Panc1 (cell line): ENCODE measurements at regions not wholly inside any gene's neighbourhood (a gene's known extent, or its start where the extent isn't known, plus 50 kb on each side); places are given as distances from the start of the nearest gene placed in this dataset.

Experiments used
- ATAC-seq: fragments of 200-7000 bp; cut with Tn5 transposase; 2 replicates; pipeline ENCODE4 v1.9.1; 2020; ENCODE audit warnings: mild to moderate bottlenecking, moderate library complexity
- BruUV-seq: library from RNA; stranded (reverse); fragments of 400-500 nt; replicated peaks from 2 replicates; lab custom pipeline; 2021; lab: Mats Ljungman, UMichigan
- CTCF ChIA-PET: fragments of 300-600 bp; sonication (Branson Sonifier 250); formaldehyde crosslinking; loops from one replicate; lab custom pipeline; 2022; ENCODE audit warnings: antibody characterized with exemption; lab: Charles Lee
- POLR2A ChIA-PET: fragments of 300-600 bp; sonication (Branson Sonifier 250); formaldehyde crosslinking; loops from one replicate; lab custom pipeline; 2022; ENCODE audit warnings: antibody characterized with exemption; lab: Charles Lee
- DNase-seq: peaks from one replicate; pipeline ENCODE4 v3.0.0-alpha.2; 2010; ENCODE audit warnings: low read depth, low spot score
- H3K27ac ChIP-seq: 2 replicates; pipeline ENCODE4 v1.5.1; 2011; ENCODE audit warnings: mild to moderate bottlenecking, low read length, inconsistent platforms
- H3K27me3 ChIP-seq: fragments of 200-500 bp; sonication (Bioruptor generic); 2 replicates; pipeline ENCODE4 v1.6.0; 2014; ENCODE audit warnings: low read length, inconsistent platforms; ENCODE audit not compliant: control insufficient read depth, insufficient read depth
- H3K36me3 ChIP-seq: fragments of 200-500 bp; sonication (Bioruptor generic); 2 replicates; pipeline ENCODE4 v1.5.1; 2014; ENCODE audit warnings: inconsistent platforms, mild to moderate bottlenecking, low read length, moderate library complexity; ENCODE audit not compliant: control insufficient read depth, insufficient read depth
- H3K4me1 ChIP-seq: 2 replicates; pipeline ENCODE4 v1.5.1; 2011; ENCODE audit warnings: inconsistent platforms, mild to moderate bottlenecking, low read length, moderate library complexity; ENCODE audit not compliant: control insufficient read depth, insufficient read depth
- H3K4me3 ChIP-seq, 2 experiments: 2 replicates each; pipeline ENCODE4 v1.5.1; 2011 to 2012; ENCODE audit warnings: low read depth in 2 of 2, low read length in 2 of 2, mild to moderate bottlenecking in 2 of 2, inconsistent platforms in 1 of 2, moderate library complexity in 1 of 2
- H3K9me3 ChIP-seq: fragments of 200-500 bp; sonication (Bioruptor generic); 2 replicates; pipeline ENCODE4 v1.5.1; 2014; ENCODE audit warnings: low read depth, mild to moderate bottlenecking, inconsistent platforms, low read length, moderate library complexity; ENCODE audit not compliant: control insufficient read depth, insufficient read depth
- CTCF ChIP-seq: fragments of 450-650 bp; IDR thresholded peaks from 2 replicates; pipeline ENCODE4 v1.5.1; 2017; ENCODE audit warnings: mild to moderate bottlenecking
- POLR2AphosphoS5 ChIP-seq: IDR thresholded peaks from 2 replicates; pipeline ENCODE4 v1.6.1; 2012; ENCODE audit warnings: mild to moderate bottlenecking, low read depth, low read length, moderate library complexity
- SIN3A ChIP-seq: IDR thresholded peaks from 2 replicates; pipeline ENCODE4 v1.6.1; 2012; ENCODE audit warnings: low read depth, mild to moderate bottlenecking, low read length, moderate library complexity, borderline replicate concordance; ENCODE audit not compliant: insufficient read depth
- TCF7L2 ChIP-seq: IDR thresholded peaks from 2 replicates; pipeline ENCODE4 v1.6.1; 2011; ENCODE audit warnings: mild to moderate bottlenecking, low read depth, low read length, inconsistent platforms
- in situ Hi-C: cut with HindIII; loops from 2 replicates; pipeline ENCODE4 v1.10.0; 2016; ENCODE audit warnings: low sequenced_read_pairs, low pct_unique_long_range_greater_than_20kb
- intact Hi-C: fragments of 100-400 bp; cut with micrococcal nuclease; formaldehyde crosslinking; loops from one replicate; pipeline ENCODE4 v1.10.0; 2022; ENCODE audit not compliant: unreplicated experiment
- TF ChIP-seq, protein P1 (sequence below), 2 experiments: IDR thresholded peaks; 2 replicates each; pipeline ENCODE4 v1.6.1; 2011 to 2012; ENCODE audit warnings: low read depth in 2 of 2, control low read depth in 1 of 2, low read length in 1 of 2, mild to moderate bottlenecking in 1 of 2, moderate library complexity in 1 of 2; ENCODE audit not compliant: insufficient read depth in 1 of 2

GRCh38 chr5:52672459-52672858 is 115.3 kb upstream of the ITGA1 start:
- no TSS peak for BruUV-seq
- POLR2A ChIA-PET: no interaction called here
- Histone ChIP-seq H3K9me3 (no peaks in the 10 kb centered on the region), H3K27me3 (peaks cover 3% of the 10 kb centered on the region; the same call in 1 of the 2 replicates), H3K36me3 (no peaks in the 10 kb centered on the region), H3K4me3 (no peak overlapping the region), H3K4me1 (no peaks in the 10 kb centered on the region), H3K27ac (no peak overlapping the region)
- no peak for DNase-seq
- CTCF ChIA-PET: no interaction called here
- TF ChIP-seq CTCF (no peak), TCF7L2 (no peak), POLR2AphosphoS5 (no peak), SIN3A (no peak)
- TF ChIP-seq, protein P1, sequence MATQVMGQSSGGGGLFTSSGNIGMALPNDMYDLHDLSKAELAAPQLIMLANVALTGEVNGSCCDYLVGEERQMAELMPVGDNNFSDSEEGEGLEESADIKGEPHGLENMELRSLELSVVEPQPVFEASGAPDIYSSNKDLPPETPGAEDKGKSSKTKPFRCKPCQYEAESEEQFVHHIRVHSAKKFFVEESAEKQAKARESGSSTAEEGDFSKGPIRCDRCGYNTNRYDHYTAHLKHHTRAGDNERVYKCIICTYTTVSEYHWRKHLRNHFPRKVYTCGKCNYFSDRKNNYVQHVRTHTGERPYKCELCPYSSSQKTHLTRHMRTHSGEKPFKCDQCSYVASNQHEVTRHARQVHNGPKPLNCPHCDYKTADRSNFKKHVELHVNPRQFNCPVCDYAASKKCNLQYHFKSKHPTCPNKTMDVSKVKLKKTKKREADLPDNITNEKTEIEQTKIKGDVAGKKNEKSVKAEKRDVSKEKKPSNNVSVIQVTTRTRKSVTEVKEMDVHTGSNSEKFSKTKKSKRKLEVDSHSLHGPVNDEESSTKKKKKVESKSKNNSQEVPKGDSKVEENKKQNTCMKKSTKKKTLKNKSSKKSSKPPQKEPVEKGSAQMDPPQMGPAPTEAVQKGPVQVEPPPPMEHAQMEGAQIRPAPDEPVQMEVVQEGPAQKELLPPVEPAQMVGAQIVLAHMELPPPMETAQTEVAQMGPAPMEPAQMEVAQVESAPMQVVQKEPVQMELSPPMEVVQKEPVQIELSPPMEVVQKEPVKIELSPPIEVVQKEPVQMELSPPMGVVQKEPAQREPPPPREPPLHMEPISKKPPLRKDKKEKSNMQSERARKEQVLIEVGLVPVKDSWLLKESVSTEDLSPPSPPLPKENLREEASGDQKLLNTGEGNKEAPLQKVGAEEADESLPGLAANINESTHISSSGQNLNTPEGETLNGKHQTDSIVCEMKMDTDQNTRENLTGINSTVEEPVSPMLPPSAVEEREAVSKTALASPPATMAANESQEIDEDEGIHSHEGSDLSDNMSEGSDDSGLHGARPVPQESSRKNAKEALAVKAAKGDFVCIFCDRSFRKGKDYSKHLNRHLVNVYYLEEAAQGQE (IDR thresholded peaks at IDR 0.05; ENCODE audit: insufficient read depth in 1 of 2, low read depth in 2 of 2, low read length in 1 of 2): no peak
- in situ Hi-C loops (no loop called here), intact Hi-C loops (no loop called here)
- ATAC-seq: no peak

DNA sequence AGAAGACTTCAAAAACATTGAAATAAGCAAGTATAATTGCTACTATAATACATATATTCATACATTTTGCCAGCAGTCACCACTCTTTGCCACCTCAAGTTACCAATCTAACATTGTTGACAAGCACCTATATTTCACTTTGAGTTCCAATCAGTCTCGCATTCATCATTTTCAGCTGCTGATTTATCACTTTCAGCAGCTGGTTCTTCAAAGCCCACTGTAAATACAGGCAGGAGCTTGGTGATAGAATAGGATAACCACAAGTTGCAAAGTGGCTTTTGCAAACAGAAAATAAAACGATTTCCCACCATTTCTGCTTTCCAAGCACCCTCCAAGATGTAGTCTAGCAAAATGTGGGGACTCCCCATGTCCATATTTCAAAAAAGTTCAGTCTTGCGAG is 114.2 kb upstream of the ITGA1 start:
- DNase-seq (no peak), ATAC-seq (no peak)
- H3K27ac ChIP-seq: no peak overlapping the region
- intact Hi-C loops: no loop called here
- peaks cover 3% of the 10 kb centered on the region; the same call in 1 of the 2 replicates for H3K27me3 ChIP-seq
- no peaks in the 10 kb centered on the region for H3K4me1 ChIP-seq
- POLR2A ChIA-PET: no interaction called here
- no peak overlapping the region for H3K4me3 ChIP-seq
- TF ChIP-seq TCF7L2: no peak
- TF ChIP-seq, protein P1 (IDR thresholded peaks at IDR 0.05; ENCODE audit: insufficient read depth in 1 of 2, low read depth in 2 of 2, low read length in 1 of 2): no peak
- TF ChIP-seq SIN3A: no peak
- TF ChIP-seq POLR2AphosphoS5: no peak
- TF ChIP-seq CTCF: no peak
- CTCF ChIA-PET: no interaction called here
- no TSS peak for BruUV-seq
- no peaks in the 10 kb centered on the region for H3K9me3 ChIP-seq
- in situ Hi-C loops: no loop called here
- no peaks in the 10 kb centered on the region for H3K36me3 ChIP-seq
